ENCODE measurements at regions not wholly inside any gene's neighbourhood (a gene's known extent, or its start where the extent isn't known, plus 50 kb on each side); places are given as distances from the start of the nearest gene placed in this dataset.
"Not testable (repeated sequence)": the region's sequence is repeated elsewhere in the genome, so short reads cannot be mapped to it uniquely, and the experiment has no call there.

GRCh38 chr2:221911890-221912289 lies 339.8 kb upstream of the EPHA4 start:
- DNase-seq: no peak

GRCh38 chr2:221911321-221911720 lies 339.2 kb upstream of the EPHA4 start:
- no peak for DNase-seq

- DNase-seq: no peak
Measured at GRCh38 chr2:221908518-221908917, 336.4 kb upstream of the EPHA4 start.

GRCh38 chr2:221897718-221898117 lies 325.6 kb upstream of the EPHA4 start:
- no peak for DNase-seq

DNA sequence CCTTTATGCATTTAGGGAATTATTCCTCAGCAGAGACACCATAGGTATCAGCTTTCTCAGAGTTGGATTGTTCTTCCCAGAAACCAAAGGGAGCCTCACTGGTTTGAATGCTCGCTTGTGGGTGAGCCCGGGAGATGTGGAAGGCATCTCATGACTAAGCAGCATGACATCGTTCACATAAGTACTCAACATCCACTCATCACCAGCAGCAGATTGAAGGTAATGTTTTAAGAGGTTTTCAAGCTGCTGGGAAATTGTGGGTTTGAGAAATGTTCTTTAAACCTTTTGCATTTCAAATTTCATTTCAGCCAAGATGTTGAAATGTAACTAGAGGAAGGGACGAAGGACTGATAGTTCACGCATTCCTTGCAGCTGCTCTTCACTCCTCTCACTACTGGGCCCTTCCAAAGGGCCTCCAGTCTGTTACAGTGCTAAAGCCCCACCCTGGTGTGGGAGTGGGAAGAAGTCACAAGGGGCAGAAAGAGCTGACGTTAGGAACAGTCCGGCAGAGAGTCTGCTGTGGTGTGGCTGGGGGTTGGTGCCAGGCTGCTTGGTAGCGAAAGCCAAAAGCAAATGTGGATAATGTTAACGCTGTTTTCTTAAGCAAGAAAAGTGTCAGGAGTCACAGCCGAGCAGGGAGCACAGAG lies 324.5 kb upstream of the EPHA4 start:
- no peak for DNase-seq

DNA sequence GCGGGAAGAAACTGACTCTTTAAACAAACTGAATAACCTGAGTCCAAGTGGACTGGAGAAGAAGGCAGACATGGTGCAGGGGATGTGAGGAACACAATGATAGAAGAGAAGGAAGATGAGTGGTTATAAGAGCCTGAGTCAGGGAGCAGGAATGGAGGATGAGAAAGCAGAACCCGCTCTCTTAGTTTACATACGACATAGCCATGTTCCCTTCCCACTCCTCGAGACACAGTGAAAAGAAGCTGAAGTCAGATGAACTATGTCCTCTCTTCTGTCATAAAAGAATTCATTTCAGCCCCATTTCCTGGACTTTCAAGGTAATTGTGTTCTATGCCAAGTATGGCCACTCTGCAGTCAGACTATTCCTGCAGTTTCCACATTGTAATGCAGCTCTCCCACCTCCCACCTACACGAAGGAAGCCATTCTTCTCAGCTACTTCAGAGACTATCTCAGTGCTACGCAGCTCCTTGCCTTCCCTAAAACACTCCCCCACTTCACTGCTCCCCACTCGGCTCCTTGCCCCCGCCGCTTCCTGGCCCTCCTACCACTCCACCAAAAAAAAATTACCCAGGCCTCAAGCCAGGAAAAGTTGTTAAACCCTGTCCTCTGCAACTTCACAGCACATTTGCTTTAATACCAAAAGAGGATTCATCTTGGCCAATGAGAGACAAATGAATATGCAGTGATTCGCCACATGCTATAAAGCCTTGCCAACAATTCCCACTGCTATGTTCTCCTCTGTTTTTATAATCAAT lies 323.4 kb upstream of the EPHA4 start:
- no peak for DNase-seq

DNA sequence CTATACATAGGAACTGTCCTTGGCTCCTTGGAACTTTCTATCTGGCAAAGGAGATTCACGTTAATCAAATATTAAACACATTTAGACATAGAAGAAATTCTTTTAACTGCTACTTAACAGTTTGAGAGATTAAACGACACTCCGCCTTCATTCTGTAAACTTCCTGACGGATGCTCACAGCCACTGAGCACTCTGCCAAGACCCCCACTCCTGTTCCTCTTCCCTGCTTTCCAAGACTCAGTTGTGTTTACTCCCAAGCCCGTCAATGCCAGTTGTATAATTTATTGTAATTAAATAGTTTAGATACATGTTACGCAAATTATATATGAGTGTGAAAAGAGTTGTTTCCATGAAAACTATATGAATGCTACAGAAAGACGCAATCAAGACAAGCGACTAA lies 321.4 kb upstream of the EPHA4 start:
- DNase-seq: no peak

GRCh38 chr2:221892006-221892405 lies 319.9 kb upstream of the EPHA4 start:
- not testable (repeated sequence) for DNase-seq

GRCh38 chr2:221883976-221884375 lies 311.9 kb upstream of the EPHA4 start:
- DNase-seq: no peak

DNA sequence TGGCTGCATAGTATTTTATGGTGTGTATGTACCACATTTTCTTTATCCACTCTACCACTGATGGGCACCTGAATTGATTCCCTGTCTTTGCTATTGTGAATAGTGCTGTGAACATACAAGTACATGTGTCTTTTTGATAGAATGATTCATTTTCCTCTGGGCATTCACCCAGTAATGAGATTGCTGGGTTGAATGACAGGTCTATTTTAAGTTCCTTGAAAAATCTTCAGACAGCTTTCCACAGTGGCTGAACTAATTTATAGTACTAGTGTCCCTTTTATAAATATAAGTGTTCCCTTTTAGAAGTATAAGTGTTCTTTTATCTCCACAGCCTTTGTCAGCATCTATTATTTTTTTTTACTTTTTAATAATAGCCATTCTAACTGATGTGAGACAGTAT lies 303.9 kb upstream of the EPHA4 start:
- no peak for DNase-seq

- no peak for DNase-seq
Measured at GRCh38 chr2:221874444-221874843, 302.3 kb upstream of the EPHA4 start.

GRCh38 chr2:221857719-221858118 lies 285.6 kb upstream of the EPHA4 start:
- DNase-seq: no peak

GRCh38 chr2:221853297-221853696 lies 281.2 kb upstream of the EPHA4 start:
- no peak for DNase-seq

- DNase-seq: no peak
Measured at GRCh38 chr2:221851531-221852045, 279.5 kb upstream of the EPHA4 start.

- no peak for DNase-seq
Measured at GRCh38 chr2:221850076-221850475, 278.0 kb upstream of the EPHA4 start.

DNA sequence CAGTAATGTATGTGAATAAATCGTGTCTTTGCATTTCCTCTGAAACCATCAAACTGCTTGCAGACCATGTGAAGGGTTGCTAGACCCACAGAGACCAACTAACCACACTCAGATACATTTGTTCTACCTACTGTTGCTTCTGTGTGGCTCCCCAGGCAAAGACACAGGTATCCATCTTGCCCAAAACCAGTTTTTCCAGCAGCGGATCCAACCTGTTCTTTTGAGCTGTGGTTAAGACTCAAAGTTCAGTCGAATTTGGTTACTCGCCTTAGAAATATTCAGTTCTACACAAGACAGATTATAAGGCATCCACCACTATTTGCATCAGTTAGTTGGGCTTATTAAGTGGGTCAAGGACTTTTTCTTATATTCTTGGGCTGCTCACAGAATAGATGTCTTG lies 276.2 kb upstream of the EPHA4 start:
- no peak for DNase-seq

GRCh38 chr2:221845021-221845365 lies 272.9 kb upstream of the EPHA4 start:
- no peak for DNase-seq

- no peak for DNase-seq
Measured at GRCh38 chr2:221844212-221845020, 272.3 kb upstream of the EPHA4 start.

DNA sequence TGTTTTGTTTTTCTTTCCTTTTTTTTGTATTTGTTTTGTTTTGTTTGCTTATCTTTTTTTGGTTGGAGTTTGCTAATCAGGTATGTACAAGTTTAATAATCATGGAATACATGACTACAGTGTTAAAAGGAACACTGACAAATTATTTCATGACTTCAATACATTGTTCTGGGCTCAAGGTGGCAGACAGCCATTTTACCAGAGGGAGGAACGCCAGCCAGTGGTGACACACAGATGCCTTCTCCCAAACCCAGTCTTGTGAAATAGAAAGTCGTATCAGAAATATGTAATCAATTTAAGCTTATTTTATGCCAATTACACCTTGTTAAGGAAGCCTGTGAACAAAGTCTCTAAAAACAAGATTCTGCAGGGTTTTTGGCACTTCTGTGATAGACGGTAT lies 264.0 kb upstream of the EPHA4 start:
- DNase-seq: no peak

- no peak for DNase-seq
Measured at GRCh38 chr2:221833966-221834365, 261.9 kb upstream of the EPHA4 start.

DNA sequence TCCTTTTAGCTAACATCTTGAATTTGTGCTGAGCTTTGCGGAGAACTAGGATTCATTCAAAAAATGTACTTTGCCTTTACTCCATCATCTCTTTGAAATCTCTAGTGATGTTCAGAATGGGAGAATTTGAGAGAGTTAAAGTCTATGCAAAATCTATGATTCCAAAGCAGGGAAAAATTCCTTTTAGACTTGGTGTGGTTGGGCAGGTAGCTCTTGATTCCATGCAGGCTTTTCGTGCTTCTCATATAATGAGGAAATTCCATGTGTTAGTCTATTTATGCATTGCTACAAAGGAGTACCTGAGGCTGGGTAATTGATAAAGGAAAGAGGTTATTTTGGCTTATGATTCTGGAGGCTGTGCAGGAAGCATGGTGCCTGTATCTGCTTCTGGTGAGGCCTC lies 258.9 kb upstream of the EPHA4 start:
- DNase-seq: no peak

DNA sequence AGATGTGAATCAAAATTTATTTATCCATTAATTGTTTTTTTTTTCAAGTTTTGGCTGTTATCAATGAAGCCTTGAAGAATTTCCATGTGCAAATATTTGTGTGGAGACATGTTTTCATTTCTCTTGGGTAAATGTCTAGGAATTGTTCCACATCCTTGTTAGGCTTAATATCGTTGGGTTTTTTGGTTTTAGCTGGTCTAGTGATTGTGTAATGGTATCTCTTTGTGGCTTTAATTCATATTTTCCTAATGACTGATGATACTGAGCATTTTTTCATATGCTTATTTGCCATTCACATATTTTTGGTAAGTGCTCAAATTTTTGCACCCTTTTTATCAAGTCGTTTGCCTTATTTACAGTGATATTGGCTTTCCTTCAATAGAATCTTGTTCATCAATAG lies 250.3 kb upstream of the EPHA4 start:
- no peak for DNase-seq

GRCh38 chr2:221818616-221819320 lies 246.7 kb upstream of the EPHA4 start:
- peak; percentile 5 for DNase-seq
